B cell (primary cell): ENCODE measurements at regions not wholly inside any gene's neighbourhood (a gene's known extent, or its start where the extent isn't known, plus 50 kb on each side); places are given as distances from the start of the nearest gene placed in this dataset.

ENCODE experiments used
- EZH2 ChIP-seq: IDR thresholded peaks from 2 replicates; pipeline ENCODE4 v1.6.1; 2012; ENCODE audit warnings: borderline replicate concordance, low read depth, mild to moderate bottlenecking, moderate library complexity, low read length; ENCODE audit not compliant: insufficient read depth, poor library complexity, severe bottlenecking
- TF ChIP-seq, protein P1 (sequence below): fragments of 200-600 bp; IDR thresholded peaks from one replicate; pipeline ENCODE4 v1.8.0; 2022; ENCODE audit warnings: antibody characterized with exemption, mild to moderate bottlenecking

- TF ChIP-seq, protein P1, sequence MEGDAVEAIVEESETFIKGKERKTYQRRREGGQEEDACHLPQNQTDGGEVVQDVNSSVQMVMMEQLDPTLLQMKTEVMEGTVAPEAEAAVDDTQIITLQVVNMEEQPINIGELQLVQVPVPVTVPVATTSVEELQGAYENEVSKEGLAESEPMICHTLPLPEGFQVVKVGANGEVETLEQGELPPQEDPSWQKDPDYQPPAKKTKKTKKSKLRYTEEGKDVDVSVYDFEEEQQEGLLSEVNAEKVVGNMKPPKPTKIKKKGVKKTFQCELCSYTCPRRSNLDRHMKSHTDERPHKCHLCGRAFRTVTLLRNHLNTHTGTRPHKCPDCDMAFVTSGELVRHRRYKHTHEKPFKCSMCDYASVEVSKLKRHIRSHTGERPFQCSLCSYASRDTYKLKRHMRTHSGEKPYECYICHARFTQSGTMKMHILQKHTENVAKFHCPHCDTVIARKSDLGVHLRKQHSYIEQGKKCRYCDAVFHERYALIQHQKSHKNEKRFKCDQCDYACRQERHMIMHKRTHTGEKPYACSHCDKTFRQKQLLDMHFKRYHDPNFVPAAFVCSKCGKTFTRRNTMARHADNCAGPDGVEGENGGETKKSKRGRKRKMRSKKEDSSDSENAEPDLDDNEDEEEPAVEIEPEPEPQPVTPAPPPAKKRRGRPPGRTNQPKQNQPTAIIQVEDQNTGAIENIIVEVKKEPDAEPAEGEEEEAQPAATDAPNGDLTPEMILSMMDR: no peak
- no peak for TF ChIP-seq EZH2
Measured at GRCh38 chr18:33898427-33898826, 320.4 kb downstream of the ASXL3 start.
